ENCODE measurements at regions not wholly inside any gene's neighbourhood (a gene's known extent, or its start where the extent isn't known, plus 50 kb on each side); places are given as distances from the start of the nearest gene placed in this dataset.
"Not testable (repeated sequence)": the region's sequence is repeated elsewhere in the genome, so short reads cannot be mapped to it uniquely, and the experiment has no call there.

DNA sequence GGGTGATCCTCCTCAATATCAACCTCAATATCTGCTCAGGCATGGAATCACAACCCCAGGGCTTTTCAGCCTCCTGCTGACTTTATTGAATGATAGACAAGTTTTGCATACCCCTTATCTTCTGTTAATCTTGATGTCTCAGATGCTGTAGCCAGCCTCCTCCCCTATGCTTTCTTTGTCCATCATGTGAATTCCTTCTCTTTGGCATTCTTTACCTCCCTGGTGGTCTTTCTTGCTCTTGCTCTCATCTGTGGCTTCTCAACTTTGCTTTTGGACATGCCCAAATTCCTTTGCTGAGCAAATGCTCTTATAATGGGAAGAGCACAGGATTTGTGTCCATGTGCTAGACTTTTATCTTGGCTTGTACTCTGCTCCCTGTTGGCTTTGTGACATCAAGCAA lies 73.4 kb upstream of the FAM13C start:
- ATAC-seq: no peak

GRCh38 chr10:59434463-59435321 lies 72.3 kb upstream of the FAM13C start:
- no peak for ATAC-seq

DNA sequence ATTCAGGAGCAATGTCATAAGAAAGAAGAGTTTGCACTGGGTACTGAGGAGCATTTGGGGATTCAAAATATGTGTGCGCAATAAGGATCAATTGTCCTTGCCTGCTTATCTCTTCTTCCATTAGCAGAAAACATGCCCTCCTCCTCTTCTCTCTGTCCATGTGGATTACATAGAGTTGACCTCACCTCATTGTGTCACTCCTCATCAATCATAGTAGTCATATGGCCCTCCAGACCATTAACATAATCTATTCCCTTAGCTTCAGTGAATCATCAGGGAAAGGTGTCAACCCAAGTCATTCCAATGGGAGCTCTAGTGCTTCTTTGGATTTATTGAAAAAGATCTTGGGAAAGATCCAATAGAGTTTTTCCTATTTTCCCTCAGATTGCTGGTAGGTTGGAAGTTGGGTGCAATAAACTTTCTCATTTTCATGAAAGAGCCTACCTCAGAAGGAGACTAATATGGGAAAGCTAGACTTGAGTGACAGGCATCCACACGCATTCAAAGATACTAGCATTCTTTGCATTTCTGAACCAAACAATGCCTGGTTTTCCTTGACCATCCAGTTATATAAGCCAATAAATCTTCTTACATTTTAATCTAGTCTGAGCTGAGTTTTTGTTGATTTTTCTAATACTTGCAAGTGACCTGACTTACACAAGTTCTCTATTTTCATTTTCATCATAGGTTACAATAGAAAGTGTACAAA lies 71.5 kb upstream of the FAM13C start:
- ATAC-seq: no peak

- ATAC-seq: peak; percentile 97
Measured at GRCh38 chr10:59432207-59432900, 70.0 kb upstream of the FAM13C start.

DNA sequence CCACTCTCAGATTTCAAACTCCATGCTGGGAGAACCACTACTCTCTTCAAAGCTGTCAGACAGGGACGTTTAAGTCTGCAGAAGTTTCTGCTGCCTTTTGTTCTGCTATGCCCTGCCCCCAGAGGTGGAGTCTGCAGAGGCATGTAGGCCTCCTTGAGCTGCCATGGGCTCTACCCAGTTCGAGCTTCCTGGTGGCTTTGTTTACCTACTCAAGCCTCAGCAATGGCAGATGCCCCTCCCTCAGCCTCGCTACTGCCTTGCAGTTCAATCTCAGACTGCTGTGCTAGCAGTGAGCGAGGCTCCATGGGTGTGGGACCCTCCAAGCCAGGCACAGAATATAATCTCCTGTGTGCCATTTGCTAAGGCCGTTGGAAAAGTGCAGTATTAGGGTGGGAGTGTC lies 51.4 kb upstream of the FAM13C start:
- not testable (repeated sequence) for ATAC-seq

Measured in esophagus mucosa (tissue), 1 donor.